ENCODE measurements at regions not wholly inside any gene's neighbourhood (a gene's known extent, or its start where the extent isn't known, plus 50 kb on each side); places are given as distances from the start of the nearest gene placed in this dataset.
"Not testable (repeated sequence)": the region's sequence is repeated elsewhere in the genome, so short reads cannot be mapped to it uniquely, and the experiment has no call there.

DNA sequence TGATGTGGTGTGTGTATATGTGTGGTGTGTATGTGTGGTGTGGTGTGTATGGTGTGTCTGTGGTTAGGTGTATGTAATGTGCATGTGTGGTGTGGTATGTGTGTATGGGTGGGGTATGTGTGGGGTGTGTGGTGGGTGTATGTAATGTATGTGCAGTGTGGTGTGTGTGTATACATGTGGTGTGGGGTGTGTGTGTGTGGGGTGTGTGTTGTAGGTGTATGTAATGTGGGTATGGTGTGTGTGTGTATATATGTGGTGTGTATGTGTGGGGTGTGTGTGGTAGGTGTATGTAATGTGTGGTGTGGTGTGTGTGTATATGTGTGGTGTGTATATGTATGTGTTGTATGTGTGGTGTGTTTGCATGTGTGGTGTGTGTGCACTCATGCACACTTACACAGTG, 84.8 kb upstream of the ID2 start:
- no peak for DNase-seq (ENCODE audit: low read depth in 2 of 2)

GRCh38 chr2:8597559-8598225, 84.2 kb upstream of the ID2 start:
- DNase-seq (ENCODE audit: low read depth in 2 of 2): no peak

DNA sequence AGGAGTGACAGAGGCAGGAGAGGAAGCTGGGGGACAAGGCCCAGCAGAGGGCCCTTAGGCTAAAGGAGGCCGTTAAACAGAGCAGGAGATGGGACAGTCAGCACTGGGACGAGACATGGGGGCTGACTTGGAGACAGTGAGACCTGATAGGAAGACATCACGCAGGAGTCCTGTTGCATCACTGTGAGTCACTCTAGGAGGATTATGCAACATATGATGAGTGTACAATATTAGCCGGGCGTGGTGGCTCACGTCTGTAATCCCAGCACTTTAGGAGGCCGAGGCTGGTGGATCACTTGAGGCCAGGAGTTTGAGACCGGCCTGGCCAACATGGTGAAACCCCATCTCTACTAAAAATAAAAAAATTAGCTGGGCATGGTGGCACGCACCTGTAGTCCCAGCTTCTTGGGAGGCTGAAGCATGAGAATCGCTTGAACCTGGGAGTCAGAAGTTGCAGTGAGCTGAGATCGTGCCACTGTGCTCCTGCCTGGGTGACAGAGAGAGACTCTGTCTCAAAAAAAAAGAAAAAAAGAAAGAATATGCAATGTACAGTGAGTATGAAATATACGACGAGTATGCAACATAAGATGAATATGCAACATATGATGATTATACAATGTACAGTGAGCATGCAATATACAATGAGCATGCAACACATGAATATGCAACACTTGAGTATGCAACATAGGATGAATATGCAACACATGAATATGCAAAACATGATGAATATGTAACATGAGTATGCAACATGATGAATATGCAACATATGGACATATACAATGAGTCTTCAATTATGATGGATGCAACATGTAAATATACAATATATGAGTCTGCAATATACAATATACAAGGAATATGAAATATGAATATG, 83.3 kb upstream of the ID2 start:
- DNase-seq (ENCODE audit: low read depth in 2 of 2): no peak

GRCh38 chr2:8599421-8600242, 82.2 kb upstream of the ID2 start:
- DNase-seq (ENCODE audit: low read depth in 2 of 2): no peak

DNA sequence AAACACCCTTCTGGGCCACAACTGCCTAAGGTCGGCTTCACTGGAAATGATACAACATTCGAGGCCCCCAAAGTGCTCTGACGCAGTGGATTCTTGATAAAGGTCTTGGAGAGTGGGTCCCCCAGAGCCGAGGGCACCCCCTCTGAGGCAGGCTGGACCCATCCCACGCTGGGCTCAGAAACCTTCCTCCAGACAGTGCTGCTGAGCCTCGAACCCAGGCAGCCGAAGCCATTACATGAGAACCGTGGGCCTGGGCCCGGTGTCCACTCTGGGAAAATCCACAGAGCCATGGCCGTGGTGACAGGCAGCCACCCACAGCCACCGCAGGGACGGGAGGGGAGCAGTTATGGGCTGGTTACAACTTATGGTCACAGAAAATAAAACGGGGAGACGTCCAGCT, 81.4 kb upstream of the ID2 start:
- DNase-seq (ENCODE audit: low read depth in 2 of 2): no peak

GRCh38 chr2:8602809-8603208, 79.0 kb upstream of the ID2 start:
- no peak for DNase-seq (ENCODE audit: low read depth in 2 of 2)

- not testable (repeated sequence) for DNase-seq (ENCODE audit: low read depth in 2 of 2)
Measured at GRCh38 chr2:8603356-8603755, 78.5 kb upstream of the ID2 start.

- DNase-seq (ENCODE audit: low read depth in 2 of 2): no peak
Measured at GRCh38 chr2:8604262-8604661, 77.6 kb upstream of the ID2 start.

DNA sequence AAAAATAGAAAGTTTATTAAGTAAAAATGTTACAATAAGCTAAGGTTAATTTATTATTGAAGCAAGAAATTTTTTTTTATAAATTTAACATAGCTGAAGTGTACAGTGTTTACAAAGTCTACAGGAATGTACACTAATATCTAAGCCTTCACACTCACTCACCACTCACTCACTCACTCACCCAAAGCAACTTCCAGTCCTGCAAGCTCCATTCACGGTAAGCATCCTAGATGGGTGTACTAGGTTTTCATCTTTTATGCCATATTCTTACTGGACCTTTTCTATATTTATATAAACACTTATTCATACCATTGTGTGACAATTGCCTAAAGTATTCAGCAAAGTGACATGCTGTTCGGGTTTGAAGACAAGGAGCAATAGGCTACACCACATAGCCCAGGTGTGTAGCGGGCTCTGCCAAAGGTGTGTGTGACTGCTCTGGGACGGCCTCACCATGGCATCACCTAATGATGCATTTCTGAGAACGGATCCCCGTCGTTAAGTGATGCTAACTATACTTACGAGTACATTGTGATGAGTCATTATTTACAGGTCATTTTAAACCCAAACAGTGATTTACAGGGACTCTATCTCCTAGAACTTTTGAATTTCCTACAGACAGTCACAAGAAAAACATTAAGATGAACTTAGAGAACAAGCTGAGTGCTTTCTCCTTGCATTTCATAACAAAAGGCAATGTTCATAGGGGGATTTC, 76.3 kb upstream of the ID2 start:
- no peak for DNase-seq (ENCODE audit: low read depth in 2 of 2)

DNA sequence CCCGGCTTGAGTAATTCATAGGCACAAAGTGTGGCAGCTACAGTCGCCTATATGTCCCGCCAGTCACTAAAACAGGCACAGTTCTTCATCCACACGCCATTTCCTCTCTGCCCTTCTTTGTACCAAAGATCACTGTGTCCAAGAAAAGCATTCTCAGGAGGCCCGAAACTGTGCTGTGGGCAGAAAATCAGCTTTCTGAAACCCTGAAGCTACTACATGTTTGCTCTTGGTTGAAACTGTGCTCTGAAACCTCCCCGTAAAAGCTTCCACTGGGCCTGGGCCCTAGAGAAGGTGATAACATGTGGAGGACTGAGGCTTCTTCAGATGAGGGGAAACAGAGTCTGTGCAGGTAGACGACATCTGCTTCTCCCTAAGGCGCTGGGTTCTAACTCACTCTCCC, 75.6 kb upstream of the ID2 start:
- DNase-seq (ENCODE audit: low read depth in 2 of 2): no peak

- DNase-seq (ENCODE audit: low read depth in 2 of 2): no peak
Measured at GRCh38 chr2:8606649-8607550, 75.0 kb upstream of the ID2 start.

GRCh38 chr2:8607606-8608005, 74.2 kb upstream of the ID2 start:
- no peak for DNase-seq (ENCODE audit: low read depth in 2 of 2)

- peak in 1 of 2 donors; percentile 13 for DNase-seq (ENCODE audit: low read depth in 2 of 2)
Measured at GRCh38 chr2:8608411-8608954, 73.4 kb upstream of the ID2 start.

DNA sequence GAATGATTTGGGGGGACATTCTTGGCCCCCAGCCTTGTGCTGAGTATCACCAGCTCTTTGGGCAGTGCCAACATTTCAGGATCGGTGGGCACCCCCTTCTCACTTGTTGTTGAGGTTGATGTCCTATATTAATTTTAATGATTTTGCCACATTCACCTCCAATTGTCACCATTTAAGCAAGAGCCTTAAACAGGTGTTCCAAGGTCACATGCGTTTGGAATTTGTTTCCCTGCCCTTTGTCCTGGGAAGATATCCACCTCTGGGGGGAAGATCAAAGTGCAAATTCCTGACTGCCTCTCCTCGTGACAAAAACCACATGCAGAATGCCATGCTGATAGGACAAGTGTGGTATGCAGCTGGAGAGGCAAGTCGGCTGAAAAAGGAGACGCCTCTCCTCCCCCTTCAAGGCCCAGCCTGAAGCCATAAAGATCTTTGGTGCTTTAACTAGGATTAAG, 72.5 kb upstream of the ID2 start:
- DNase-seq (ENCODE audit: low read depth in 2 of 2): no peak

- DNase-seq (ENCODE audit: low read depth in 2 of 2): not testable (repeated sequence)
Measured at GRCh38 chr2:8610775-8611174, 71.1 kb upstream of the ID2 start.

GRCh38 chr2:8611246-8611645, 70.6 kb upstream of the ID2 start:
- DNase-seq (ENCODE audit: low read depth in 2 of 2): no peak

DNA sequence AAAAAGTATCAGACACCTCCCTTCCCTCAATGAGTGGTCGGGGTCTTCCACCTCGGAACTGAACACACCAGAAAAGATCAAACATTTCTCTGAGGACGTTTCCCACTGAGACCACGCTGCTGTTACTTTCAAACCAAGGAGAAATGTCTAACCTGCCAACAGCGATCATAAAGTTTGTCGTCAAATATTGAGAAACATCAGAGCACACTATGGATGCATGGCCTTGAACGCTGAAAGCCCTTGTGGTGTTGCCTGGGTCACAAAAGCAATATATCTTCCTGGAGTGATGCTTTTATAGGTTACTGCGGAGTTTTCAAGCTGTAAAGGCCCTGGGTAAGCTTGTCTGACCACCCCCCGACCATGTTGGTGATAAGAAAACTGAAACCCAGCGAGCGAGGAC, 70.2 kb upstream of the ID2 start:
- no peak for DNase-seq (ENCODE audit: low read depth in 2 of 2)

- no peak for DNase-seq (ENCODE audit: low read depth in 2 of 2)
Measured at GRCh38 chr2:8612734-8613179, 69.1 kb upstream of the ID2 start.

- not testable (repeated sequence) for DNase-seq (ENCODE audit: low read depth in 2 of 2)
Measured at GRCh38 chr2:8613207-8613999, 68.5 kb upstream of the ID2 start.
